ENCODE measurements at regions not wholly inside any gene's neighbourhood (a gene's known extent, or its start where the extent isn't known, plus 50 kb on each side); places are given as distances from the start of the nearest gene placed in this dataset.

DNA sequence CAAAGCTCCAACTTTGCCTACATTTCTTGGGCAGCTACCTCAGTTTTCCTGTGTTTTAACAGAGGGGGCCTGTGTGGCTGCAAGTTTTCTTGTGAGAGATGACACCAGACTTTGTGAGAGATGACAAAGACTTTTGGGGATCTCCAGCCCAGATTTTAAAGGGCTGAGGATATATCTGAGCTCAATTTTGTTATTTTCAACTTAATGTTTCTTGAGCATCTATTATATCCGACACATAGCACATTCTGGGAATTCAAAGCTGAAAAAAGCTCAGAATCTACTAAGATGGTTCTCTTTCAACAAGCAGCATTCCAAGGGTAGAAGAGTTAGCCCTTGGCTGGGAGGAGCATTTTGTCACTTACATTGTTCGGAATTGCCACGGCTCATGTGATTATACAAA, 53.4 kb upstream of the PTGFRN start:
- TF ChIP-seq, protein P1, sequence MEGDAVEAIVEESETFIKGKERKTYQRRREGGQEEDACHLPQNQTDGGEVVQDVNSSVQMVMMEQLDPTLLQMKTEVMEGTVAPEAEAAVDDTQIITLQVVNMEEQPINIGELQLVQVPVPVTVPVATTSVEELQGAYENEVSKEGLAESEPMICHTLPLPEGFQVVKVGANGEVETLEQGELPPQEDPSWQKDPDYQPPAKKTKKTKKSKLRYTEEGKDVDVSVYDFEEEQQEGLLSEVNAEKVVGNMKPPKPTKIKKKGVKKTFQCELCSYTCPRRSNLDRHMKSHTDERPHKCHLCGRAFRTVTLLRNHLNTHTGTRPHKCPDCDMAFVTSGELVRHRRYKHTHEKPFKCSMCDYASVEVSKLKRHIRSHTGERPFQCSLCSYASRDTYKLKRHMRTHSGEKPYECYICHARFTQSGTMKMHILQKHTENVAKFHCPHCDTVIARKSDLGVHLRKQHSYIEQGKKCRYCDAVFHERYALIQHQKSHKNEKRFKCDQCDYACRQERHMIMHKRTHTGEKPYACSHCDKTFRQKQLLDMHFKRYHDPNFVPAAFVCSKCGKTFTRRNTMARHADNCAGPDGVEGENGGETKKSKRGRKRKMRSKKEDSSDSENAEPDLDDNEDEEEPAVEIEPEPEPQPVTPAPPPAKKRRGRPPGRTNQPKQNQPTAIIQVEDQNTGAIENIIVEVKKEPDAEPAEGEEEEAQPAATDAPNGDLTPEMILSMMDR (IDR thresholded peaks at IDR 0.05): no peak
- no peak for TF ChIP-seq EP300 (IDR thresholded peaks at IDR 0.05)
- no peak for TF ChIP-seq POLR2AphosphoS5 (IDR thresholded peaks at IDR 0.05)
- TF ChIP-seq POLR2A (IDR thresholded peaks at IDR 0.05): no peak
